ENCODE measurements at regions not wholly inside any gene's neighbourhood (a gene's known extent, or its start where the extent isn't known, plus 50 kb on each side); places are given as distances from the start of the nearest gene placed in this dataset.

DNA sequence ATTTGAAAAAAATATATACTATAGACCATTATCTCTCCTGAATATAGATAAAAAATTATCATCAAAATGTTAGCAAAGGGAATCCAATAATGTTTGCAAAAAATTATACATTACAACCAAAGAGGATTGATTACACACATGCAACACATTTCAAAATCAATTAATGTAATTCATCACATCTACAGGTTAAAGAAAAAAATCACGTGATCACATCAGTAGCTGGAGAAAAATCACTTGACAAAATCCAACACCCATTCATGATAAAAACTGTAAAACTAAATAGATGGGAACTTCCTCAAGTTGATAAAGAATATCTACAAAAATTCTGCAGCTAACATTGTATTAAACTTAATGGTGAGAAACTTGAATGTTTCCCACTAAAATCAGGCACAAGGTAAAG, 1047.5 kb upstream of the CNTNAP5 start:
- Mint-ChIP-seq H3K4me1 (ENCODE audit: low read depth) (no peaks in the 10 kb centered on the region), H3K27ac (no peak overlapping the region), H3K36me3 (ENCODE audit: insufficient read depth) (no peaks in the 10 kb centered on the region), H3K27me3 (no peaks in the 10 kb centered on the region), H3K9me3 (ENCODE audit: low read depth) (peaks cover 11% of the 10 kb centered on the region), H3K4me3 (ENCODE audit: low read depth) (no peak overlapping the region)
- no peak for DNase-seq (ENCODE audit: low spot score, unreplicated experiment)
- TF ChIP-seq CTCF (IDR thresholded peaks at IDR 0.05; ENCODE audit: unreplicated experiment), result no peak

DNA sequence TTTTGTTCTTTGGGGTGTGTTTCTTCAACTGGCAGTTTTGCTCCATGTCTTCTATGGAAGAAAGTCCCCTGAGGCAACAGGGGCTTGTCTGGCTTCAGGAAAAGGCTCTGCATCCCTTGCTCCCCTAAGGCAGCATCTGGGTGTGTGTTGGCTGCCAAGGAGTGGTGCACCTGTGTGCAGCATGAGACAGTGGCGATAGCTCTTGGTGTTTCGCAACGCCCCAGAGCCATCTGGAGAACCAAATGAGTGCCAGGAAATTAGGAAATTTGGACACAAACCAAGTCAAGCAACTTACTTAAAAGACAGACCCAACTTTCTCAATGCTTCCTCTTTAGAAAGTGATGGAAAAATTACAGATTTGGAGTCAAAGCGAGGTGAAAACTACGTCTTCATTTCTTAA, 1044.4 kb upstream of the CNTNAP5 start:
- DNase-seq (ENCODE audit: low spot score, unreplicated experiment), result no peak
- Mint-ChIP-seq H3K4me1 (ENCODE audit: low read depth) (no peaks in the 10 kb centered on the region), H3K9me3 (ENCODE audit: low read depth) (peaks cover 11% of the 10 kb centered on the region), H3K27ac (no peak overlapping the region), H3K36me3 (ENCODE audit: insufficient read depth) (no peaks in the 10 kb centered on the region), H3K4me3 (ENCODE audit: low read depth) (no peak overlapping the region), H3K27me3 (no peaks in the 10 kb centered on the region)
- TF ChIP-seq CTCF (IDR thresholded peaks at IDR 0.05; ENCODE audit: unreplicated experiment), result no peak

DNA sequence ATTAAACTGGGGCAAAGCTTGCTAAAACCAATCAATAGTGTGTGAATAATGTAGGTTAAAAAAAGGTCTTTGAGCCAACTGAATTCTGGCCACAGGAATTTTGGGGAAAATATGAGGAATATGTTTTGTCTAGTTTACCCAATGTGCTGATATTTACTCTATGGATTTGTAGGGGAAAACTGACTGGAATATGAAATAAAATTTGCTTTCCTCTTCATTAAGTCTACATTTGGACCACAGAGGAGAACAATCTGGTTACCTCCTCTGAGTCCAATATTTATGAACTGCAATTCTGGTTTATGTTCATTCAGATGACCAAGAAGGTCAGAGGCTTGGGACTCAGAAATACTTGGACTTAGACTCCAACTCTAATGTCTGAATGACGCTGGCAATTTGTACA, 1042.2 kb upstream of the CNTNAP5 start:
- no peaks in the 10 kb centered on the region for H3K4me1 Mint-ChIP-seq (ENCODE audit: low read depth)
- peaks cover 11% of the 10 kb centered on the region for H3K9me3 Mint-ChIP-seq (ENCODE audit: low read depth)

DNA sequence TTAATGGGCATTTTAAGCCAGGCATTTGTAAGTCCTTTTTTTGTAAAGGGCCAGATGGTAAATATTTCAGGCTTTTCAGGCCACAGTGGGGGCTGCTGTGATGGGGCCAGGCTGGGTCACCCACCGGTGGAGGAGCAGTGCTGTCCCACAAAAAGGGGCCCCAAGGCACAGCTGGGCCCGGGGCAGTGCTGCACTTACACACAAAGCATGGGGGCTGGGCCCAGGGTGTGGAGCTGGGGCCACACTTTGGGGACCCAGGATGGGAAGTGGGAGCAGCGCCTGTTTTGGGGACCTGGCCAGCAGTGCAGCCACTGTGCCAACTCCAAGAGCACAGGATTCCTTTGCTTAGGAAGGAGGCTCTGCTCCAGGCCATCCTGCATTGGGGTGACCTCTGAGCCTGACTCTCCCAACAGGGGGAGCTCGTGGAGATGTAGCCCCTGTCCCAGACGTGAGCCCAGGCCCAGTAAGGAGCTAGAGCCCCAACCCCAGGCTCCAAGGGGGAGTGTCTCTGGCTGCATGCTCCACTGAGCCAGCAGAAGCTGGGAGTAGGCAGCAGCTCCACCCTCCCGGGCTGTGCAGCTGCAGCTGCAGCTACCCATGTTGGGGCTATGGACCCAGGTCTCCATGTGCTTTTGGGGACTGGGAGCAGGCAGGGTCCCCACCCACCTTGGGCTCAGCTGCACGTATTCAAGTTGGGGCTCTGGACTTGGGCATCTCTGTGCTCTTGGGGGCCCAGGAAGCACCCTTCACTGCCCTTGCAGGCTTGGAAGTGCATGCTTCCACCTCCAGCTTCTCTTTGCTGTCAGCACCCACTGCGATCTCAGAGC, 1036.5 kb upstream of the CNTNAP5 start:
- Mint-ChIP-seq H3K27me3 (no peaks in the 10 kb centered on the region), H3K36me3 (ENCODE audit: insufficient read depth) (no peaks in the 10 kb centered on the region), H3K9me3 (ENCODE audit: low read depth) (peaks cover 6% of the 10 kb centered on the region), H3K27ac (no peak overlapping the region), H3K4me1 (ENCODE audit: low read depth) (no peaks in the 10 kb centered on the region), H3K4me3 (ENCODE audit: low read depth) (no peak overlapping the region)
- no peak for DNase-seq (ENCODE audit: low spot score, unreplicated experiment)
- no peak for TF ChIP-seq CTCF (IDR thresholded peaks at IDR 0.05; ENCODE audit: unreplicated experiment)

More for the DNA sequence above, 1042.2 kb upstream of the CNTNAP5 start:
- H3K27ac Mint-ChIP-seq, result no peak overlapping the region
- TF ChIP-seq CTCF (IDR thresholded peaks at IDR 0.05; ENCODE audit: unreplicated experiment), result no peak
- H3K4me3 Mint-ChIP-seq (ENCODE audit: low read depth), result no peak overlapping the region
- no peaks in the 10 kb centered on the region for H3K27me3 Mint-ChIP-seq
- no peaks in the 10 kb centered on the region for H3K36me3 Mint-ChIP-seq (ENCODE audit: insufficient read depth)
- no peak for DNase-seq (ENCODE audit: low spot score, unreplicated experiment)

- Mint-ChIP-seq H3K9me3 (ENCODE audit: low read depth) (peaks cover 7% of the 10 kb centered on the region), H3K27me3 (no peaks in the 10 kb centered on the region), H3K36me3 (ENCODE audit: insufficient read depth) (no peaks in the 10 kb centered on the region), H3K27ac (no peak overlapping the region), H3K4me1 (ENCODE audit: low read depth) (no peaks in the 10 kb centered on the region), H3K4me3 (ENCODE audit: low read depth) (no peak overlapping the region)
- TF ChIP-seq CTCF (IDR thresholded peaks at IDR 0.05; ENCODE audit: unreplicated experiment), result no peak
- no peak for DNase-seq (ENCODE audit: low spot score, unreplicated experiment)
These were observed 1031.5 kb upstream of the CNTNAP5 start for GRCh38 chr2:122993592-122993991.
